Spleen (tissue), 7 donors: ENCODE measurements at regions not wholly inside any gene's neighbourhood (a gene's known extent, or its start where the extent isn't known, plus 50 kb on each side); places are given as distances from the start of the nearest gene placed in this dataset.

ENCODE experiments used
- CTCF ChIP-seq, 11 experiments: fragments of 200-600 bp in 7 of 11; fragments of 450-650 bp in 4 of 11; sonication (generic) in 4 of 11; IDR thresholded peaks in 8 of 11; conservative IDR thresholded peaks in 3 of 11; 1 replicate in 7 of 11; 2 replicates in 4 of 11; pipeline versions ENCODE4 v1.4.0 to v1.8.0; 2016 to 2021; ENCODE audit warnings: antibody characterized with exemption in 11 of 11, inconsistent platforms in 4 of 11, mild to moderate bottlenecking in 1 of 11
- POLR2AphosphoS5 ChIP-seq, 3 donors: sonication (generic); formaldehyde crosslinking; IDR thresholded peaks; one replicate each; pipeline ENCODE4 v1.5.1; 2017; ENCODE audit warnings: antibody characterized with exemption in 3 of 3
- donor health status: DM: no; HTN: no; CAD: no; lungs with moderate emphysema.
- donor health status: DM: no; HTN: no; CAD: no.
- donor health status: DM: no; HTN: no; CAD: no.

- TF ChIP-seq POLR2AphosphoS5 (IDR thresholded peaks at IDR 0.05) (no peak), CTCF (IDR thresholded peaks at IDR 0.05 in 8 of 11, conservative IDR thresholded peaks at IDR 0.05 in 3 of 11) (no peak)
These were observed 261.1 kb downstream of the KCNE4 start for GRCh38 chr2:223313101-223313500.
